H1 (cell line): ENCODE measurements at regions not wholly inside any gene's neighbourhood (a gene's known extent, or its start where the extent isn't known, plus 50 kb on each side); places are given as distances from the start of the nearest gene placed in this dataset.

Source experiments
- CTCF ChIA-PET: fragments of 300-600 bp; sonication (Branson Sonifier 250); formaldehyde crosslinking; loops from one replicate; lab custom pipeline; 2021; ENCODE audit not compliant: partially characterized antibody; lab: Charles Lee
- POLR2A ChIA-PET: fragments of 300-600 bp; sonication (Branson Sonifier 250); formaldehyde crosslinking; loops from one replicate; lab custom pipeline; 2021; ENCODE audit warnings: inconsistent platforms; ENCODE audit not compliant: partially characterized antibody; lab: Charles Lee
- DNase-seq, 2 experiments: peaks; one replicate each; pipeline versions ENCODE4 v3.0.0 to v3.0.0-alpha.2; 2010 to 2022; ENCODE audit warnings: low spot score in 2 of 2, low read depth in 1 of 2, mixed read lengths in 1 of 2
- FAIRE-seq: peaks from 2 replicates; lab custom pipeline; 2011; peaks lifted over from hg19 to GRCh38; lab: Jason Lieb, UNC
- H2AFZ ChIP-seq: 2 replicates; pipeline ENCODE4 v1.8.1; 2012; ENCODE audit warnings: low read length, inconsistent platforms
- H2AK5ac ChIP-seq: 2 replicates; pipeline ENCODE4 v1.6.1; 2013; ENCODE audit warnings: low read depth, low read length
- H2BK120ac ChIP-seq: replicated peaks from 2 replicates; pipeline ENCODE3; 2013; ENCODE audit warnings: low read depth, low read length, inconsistent platforms
- H2BK12ac ChIP-seq: 2 replicates; pipeline ENCODE4 v1.6.1; 2013; ENCODE audit warnings: low read depth, low read length
- H2BK15ac ChIP-seq: 2 replicates; pipeline ENCODE4 v1.6.1; 2013; ENCODE audit warnings: low read length
- H2BK20ac ChIP-seq: 2 replicates; pipeline ENCODE4 v1.6.1; 2013; ENCODE audit warnings: low read length
- H2BK5ac ChIP-seq: 2 replicates; pipeline ENCODE4 v1.6.1; 2013; ENCODE audit warnings: low read depth, low read length
- H3K14ac ChIP-seq: 2 replicates; pipeline ENCODE4 v1.6.1; 2013; ENCODE audit warnings: inconsistent platforms; ENCODE audit not compliant: insufficient read length
- H3K18ac ChIP-seq: 2 replicates; pipeline ENCODE4 v1.6.1; 2013; ENCODE audit warnings: low read length; ENCODE audit errors: extremely low read depth
- H3K23ac ChIP-seq: 2 replicates; pipeline ENCODE4 v1.6.1; 2013; ENCODE audit warnings: inconsistent platforms; ENCODE audit not compliant: insufficient read length
- H3K23me2 ChIP-seq: 2 replicates; pipeline ENCODE4 v1.6.1; 2013; ENCODE audit warnings: low read depth, low read length
- H3K27ac ChIP-seq: 2 replicates; pipeline ENCODE4 v1.6.1; 2011; ENCODE audit warnings: low read depth, low read length, inconsistent platforms
- H3K27me3 ChIP-seq, 4 experiments: replicated peaks in 1 of 4; 1 replicate in 1 of 4; 2 replicates in 3 of 4; pipeline versions ENCODE4 v1.6.1 to v1.8.1; 2011 to 2013; ENCODE audit warnings: low read length in 3 of 4, mild to moderate bottlenecking in 3 of 4, inconsistent platforms in 2 of 4, mixed read lengths in 2 of 4, moderate library complexity in 1 of 4; ENCODE audit not compliant: control insufficient read depth in 3 of 4, insufficient read depth in 3 of 4; ENCODE audit errors: extremely low read depth in 1 of 4
- H3K36me3 ChIP-seq, 4 experiments: 2 replicates each; pipeline versions ENCODE4 v1.6.1 to v1.8.1; 2011 to 2013; ENCODE audit warnings: mild to moderate bottlenecking in 4 of 4, low read length in 3 of 4, moderate library complexity in 2 of 4, control low read depth in 1 of 4, inconsistent platforms in 1 of 4; ENCODE audit not compliant: insufficient read depth in 4 of 4, control insufficient read depth in 2 of 4
- H3K4ac ChIP-seq: replicated peaks from 2 replicates; pipeline ENCODE3; 2013; ENCODE audit warnings: low read length, low read depth, mixed read lengths, inconsistent platforms; ENCODE audit not compliant: insufficient read length
- H3K4me1 ChIP-seq, 4 experiments: replicated peaks in 1 of 4; 1 replicate in 1 of 4; 2 replicates in 3 of 4; pipeline versions ENCODE4 v1.6.1 to v1.8.1; 2011 to 2013; ENCODE audit warnings: low read length in 3 of 4, inconsistent platforms in 2 of 4, mixed read lengths in 1 of 4; ENCODE audit not compliant: insufficient read depth in 4 of 4, control insufficient read depth in 3 of 4
- H3K4me2 ChIP-seq, 2 experiments: 2 replicates each; pipeline versions ENCODE4 v1.6.1 to v1.8.1; 2011 to 2013; ENCODE audit warnings: low read depth in 2 of 2, low read length in 2 of 2, control low read depth in 1 of 2, inconsistent platforms in 1 of 2, mild to moderate bottlenecking in 1 of 2; ENCODE audit not compliant: insufficient read depth in 1 of 2
- H3K4me3 ChIP-seq, 4 experiments: fragments of 200-600, 300-600 bp in 1 of 4; sonication (generic), shearing (Covaris generic), sonication (Bioruptor Twin) in 1 of 4; 2 replicates each; pipeline versions ENCODE4 v1.5.1 to v1.8.1; 2011 to 2016; ENCODE audit warnings: low read length in 4 of 4, low read depth in 3 of 4, control low read depth in 2 of 4, inconsistent platforms in 2 of 4, mild to moderate bottlenecking in 2 of 4, mixed read lengths in 1 of 4, moderate library complexity in 1 of 4; ENCODE audit not compliant: insufficient read depth in 2 of 4; ENCODE audit errors: extremely low read depth in 1 of 4
- H3K56ac ChIP-seq: replicated peaks from 2 replicates; pipeline ENCODE3; 2013; ENCODE audit warnings: low read depth, mild to moderate bottlenecking, mixed read lengths, low read length, inconsistent platforms; ENCODE audit not compliant: insufficient read length
- H3K79me1 ChIP-seq: 2 replicates; pipeline ENCODE4 v1.6.1; 2013; ENCODE audit warnings: low read depth, low read length, control low read depth
- H3K79me2 ChIP-seq, 2 experiments: 2 replicates each; pipeline versions ENCODE4 v1.6.1 to v1.8.1; 2012 to 2013; ENCODE audit warnings: low read length in 2 of 2, mild to moderate bottlenecking in 2 of 2, inconsistent platforms in 1 of 2; ENCODE audit not compliant: insufficient read depth in 2 of 2, control insufficient read depth in 1 of 2
- H3K9ac ChIP-seq, 4 experiments: replicated peaks in 1 of 4; 1 replicate in 1 of 4; 2 replicates in 3 of 4; pipeline versions ENCODE4 v1.6.1 to v1.8.1; 2011 to 2013; ENCODE audit warnings: low read depth in 3 of 4, low read length in 3 of 4, control low read depth in 2 of 4, mild to moderate bottlenecking in 2 of 4, moderate library complexity in 2 of 4, inconsistent platforms in 1 of 4; ENCODE audit errors: extremely low read depth in 1 of 4
- H3K9me3 ChIP-seq, 2 experiments: 2 replicates each; pipeline versions ENCODE4 v1.6.1 to v1.8.1; 2012 to 2013; ENCODE audit warnings: mild to moderate bottlenecking in 2 of 2, moderate library complexity in 2 of 2, control low read depth in 1 of 2, inconsistent platforms in 1 of 2, low read depth in 1 of 2, low read length in 1 of 2, mixed read lengths in 1 of 2; ENCODE audit not compliant: insufficient read depth in 2 of 2
- H4K20me1 ChIP-seq, 2 experiments: replicated peaks in 1 of 2; 2 replicates each; pipeline versions ENCODE3 to v1.8.1; 2011 to 2013; ENCODE audit warnings: inconsistent platforms in 2 of 2, low read length in 2 of 2, mild to moderate bottlenecking in 1 of 2; ENCODE audit not compliant: insufficient read depth in 2 of 2, control insufficient read depth in 1 of 2
- H4K5ac ChIP-seq: 2 replicates; pipeline ENCODE4 v1.6.1; 2013; ENCODE audit warnings: low read length, low read depth, mixed read lengths, inconsistent platforms; ENCODE audit not compliant: insufficient read length
- H4K8ac ChIP-seq: 2 replicates; pipeline ENCODE4 v1.8.0; 2013; ENCODE audit warnings: mild to moderate bottlenecking, moderate library complexity, low read length, inconsistent platforms; ENCODE audit not compliant: insufficient read depth; ENCODE audit errors: extremely low read depth
- H4K91ac ChIP-seq: replicated peaks from 2 replicates; pipeline ENCODE3; 2013; ENCODE audit warnings: low read length, mixed read lengths, inconsistent platforms; ENCODE audit not compliant: insufficient read length
- CBX8 ChIP-seq: fragments of 300-800, 300-1000 bp; sonication (generic); IDR thresholded peaks from 2 replicates; pipeline ENCODE4 v1.7.1; 2016; ENCODE audit warnings: low read depth, low read length, borderline replicate concordance
- CHD2 ChIP-seq: IDR thresholded peaks from 2 replicates; pipeline ENCODE4 v1.6.1; 2012; ENCODE audit warnings: low read length, improper control_type of control experiment
- CTBP2 ChIP-seq: IDR thresholded peaks from 2 replicates; pipeline ENCODE4 v1.7.0; 2011; ENCODE audit warnings: borderline replicate concordance, mild to moderate bottlenecking, moderate library complexity, mixed read lengths, low read length; ENCODE audit not compliant: insufficient read depth, insufficient read length
- JUND ChIP-seq: IDR thresholded peaks from 2 replicates; pipeline ENCODE4 v1.6.1; 2011; ENCODE audit warnings: mild to moderate bottlenecking, improper control_type of control experiment, low read length
- MAFK ChIP-seq: IDR thresholded peaks from 2 replicates; pipeline ENCODE4 v1.6.1; 2012; ENCODE audit warnings: low read depth, mild to moderate bottlenecking, improper control_type of control experiment, low read length
- RFX5 ChIP-seq: IDR thresholded peaks from 2 replicates; pipeline ENCODE4 v1.6.1; 2011; ENCODE audit warnings: low read depth, low read length, improper control_type of control experiment, borderline replicate concordance
- RNF2 ChIP-seq: fragments of 200-900, 300-1000 bp; sonication (generic); IDR thresholded peaks from 2 replicates; pipeline ENCODE4 v1.7.1; 2016; ENCODE audit warnings: borderline replicate concordance, low read depth, mild to moderate bottlenecking, antibody characterized with exemption, low read length; ENCODE audit not compliant: poor library complexity, severe bottlenecking; ENCODE audit errors: missing control alignments
- SIN3A ChIP-seq, 2 experiments: IDR thresholded peaks in 1 of 2; conservative IDR thresholded peaks in 1 of 2; 2 replicates each; pipeline ENCODE4 v1.6.1; 2011 to 2012; ENCODE audit warnings: low read length in 2 of 2, improper control_type of control experiment in 1 of 2, low read depth in 1 of 2, mild to moderate bottlenecking in 1 of 2
- SP4 ChIP-seq: IDR thresholded peaks from 2 replicates; pipeline ENCODE4 v1.6.1; 2012; ENCODE audit warnings: low read length, inconsistent platforms
- YY1 ChIP-seq: IDR thresholded peaks from 2 replicates; pipeline ENCODE4 v1.6.1; 2011; ENCODE audit warnings: low read depth, mild to moderate bottlenecking, low read length
- WGBS, 2 experiments: shearing (Covaris generic) in 1 of 2; methylation state at CpG; one replicate each; pipeline versions ENCODE4 v1.1.6 to v1.1.7; 2013 to 2015; ENCODE audit warnings: low lambda C conversion rate in 2 of 2, mixed read lengths in 2 of 2, inconsistent platforms in 1 of 2, low coverage in 1 of 2, missing lambda C conversion rate in 1 of 2; ENCODE audit not compliant: insufficient replicate concordance in 2 of 2, insufficient coverage in 1 of 2, insufficient read length in 1 of 2; ENCODE audit errors: extremely low coverage in 1 of 2, missing lambda C conversion rate in 1 of 2; 5-methylcytosine and 5-hydroxymethylcytosine counted together

DNA sequence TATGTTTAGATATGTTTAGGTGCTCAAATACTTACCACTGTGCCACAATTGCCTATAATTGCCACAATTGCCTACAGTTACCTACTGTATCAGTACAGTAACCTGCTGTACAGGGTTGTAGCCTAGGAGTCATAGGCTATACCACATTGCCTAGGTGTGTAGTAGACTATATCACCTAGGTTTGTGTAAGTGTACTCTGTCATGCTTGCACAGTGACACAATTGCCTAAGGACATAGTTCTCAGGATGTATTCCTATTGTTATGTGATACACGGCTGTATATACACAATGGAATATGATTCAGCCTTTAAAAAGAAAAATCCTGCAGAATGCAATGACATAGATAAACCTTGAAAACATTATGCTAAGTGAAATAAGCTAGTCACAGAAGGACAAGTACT lies 264.8 kb downstream of the RAP2B start:
- Histone ChIP-seq H3K27ac (no peak overlapping the region), H3K14ac (no peak overlapping the region), H3K36me3 (no peaks in the 10 kb centered on the region), H3K4me2 (no peak overlapping the region), H3K23ac (no peak overlapping the region), H3K18ac (no peak overlapping the region), H3K79me2 (no peaks in the 10 kb centered on the region), H2AK5ac (no peak overlapping the region), H3K4me3 (no peak overlapping the region), H4K20me1 (no peaks in the 10 kb centered on the region), H2AFZ (no peak overlapping the region), H2BK120ac (no peak overlapping the region), H2BK20ac (no peak overlapping the region), H2BK12ac (no peak overlapping the region), H2BK5ac (no peak overlapping the region), H4K5ac (no peak overlapping the region), H4K91ac (no peak overlapping the region), H3K9ac (no peak overlapping the region), H3K4ac (no peak overlapping the region), H3K79me1 (no peaks in the 10 kb centered on the region), H3K23me2 (no peaks in the 10 kb centered on the region), H3K9me3 (peaks cover 0 to 2% of the 10 kb centered on the region in 2 experiments; a peak in 2 of 4 replicates), H3K27me3 (no peaks in the 10 kb centered on the region), H4K8ac (no peak overlapping the region), H2BK15ac (no peak overlapping the region), H3K4me1 (no peaks in the 10 kb centered on the region)
- FAIRE-seq = no peak
- no peak for DNase-seq
- CTCF ChIA-PET = interaction anchor here (0.8 kb wide), 1 partner anchor 10 kb away, joined by 3 read pairs; no protein-coding TSS in a partner anchor
- POLR2A ChIA-PET = no interaction called here
- WGBS, 2 experiments = 93% methylated on average over 1 of the region's 1 CpG; no CpG with 5 or more reads in 1 of the 2 experiments
- TF ChIP-seq JUND = no peak
- TF ChIP-seq RNF2 = no peak
- no peak for TF ChIP-seq CBX8
- TF ChIP-seq YY1 = no peak
- TF ChIP-seq SP4 = no peak
- TF ChIP-seq SIN3A (conservative IDR thresholded peaks at IDR 0.05 in 1 of 2, IDR thresholded peaks at IDR 0.05 in 1 of 2; ENCODE audit: low read depth in 1 of 2, low read length in 2 of 2) = no peak
- no peak for TF ChIP-seq CTBP2
- TF ChIP-seq CHD2 = no peak
- TF ChIP-seq MAFK = no peak
- TF ChIP-seq RFX5 = no peak
- TF ChIP-seq, all 59 proteins: peak for 0
- H3K56ac ChIP-seq = no peak overlapping the region
